ENCODE measurements at regions not wholly inside any gene's neighbourhood (a gene's known extent, or its start where the extent isn't known, plus 50 kb on each side); places are given as distances from the start of the nearest gene placed in this dataset.
"Not testable (repeated sequence)": the region's sequence is repeated elsewhere in the genome, so short reads cannot be mapped to it uniquely, and the experiment has no call there.

- H3K9me3 ChIP-seq, result no peaks in the 10 kb centered on the region
- H3K4me3 ChIP-seq, result no peak overlapping the region
- no peaks in the 10 kb centered on the region for H3K4me1 ChIP-seq (replicated peaks)
- no peaks in the 10 kb centered on the region for H3K27me3 ChIP-seq (replicated peaks; ENCODE audit: insufficient read depth)
- no peak for TF ChIP-seq CTCF (IDR thresholded peaks at IDR 0.05)
- no peak for TF ChIP-seq POLR2AphosphoS5 (IDR thresholded peaks at IDR 0.05)
- TF ChIP-seq POLR2A (IDR thresholded peaks at IDR 0.05), result no peak
- H3K36me3 ChIP-seq, result no peaks in the 10 kb centered on the region
- H3K27ac ChIP-seq, result no peak overlapping the region
- intact Hi-C loops (cut with DNase I), result no loop called here
- no peak for DNase-seq (ENCODE audit: low spot score)
- 86% methylated on average over 6 of the region's 6 CpGs for WGBS
Observed at GRCh38 chr4:162485486-162485885, 321.7 kb upstream of the FSTL5 start.

DNA sequence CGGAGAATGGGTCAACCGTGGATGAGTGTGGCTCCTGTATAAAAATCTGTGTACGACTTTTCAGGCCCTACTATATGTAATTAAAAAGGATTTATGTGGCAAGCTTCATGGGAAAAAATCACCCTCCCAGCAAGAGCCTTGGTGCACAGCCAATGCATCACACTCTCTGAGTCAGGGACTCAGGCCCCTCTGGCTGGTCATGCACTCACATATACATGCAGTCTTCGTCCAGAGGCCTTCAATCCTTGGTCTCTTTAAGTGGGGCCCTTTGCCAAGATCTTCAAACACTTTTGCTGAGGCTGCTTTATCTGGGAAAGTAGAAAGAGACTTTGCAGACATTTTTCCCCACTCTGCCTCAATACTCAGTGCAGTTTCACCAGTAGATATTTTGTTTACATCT lies 311.4 kb upstream of the FSTL5 start:
- WGBS, result 74% methylated on average over 4 of the region's 4 CpGs
- Histone ChIP-seq H3K4me1 (replicated peaks) (no peaks in the 10 kb centered on the region), H3K27me3 (replicated peaks; ENCODE audit: insufficient read depth) (no peaks in the 10 kb centered on the region), H3K9me3 (no peaks in the 10 kb centered on the region), H3K36me3 (no peaks in the 10 kb centered on the region), H3K27ac (no peak overlapping the region), H3K4me3 (no peak overlapping the region)
- intact Hi-C loops (cut with DNase I), result no loop called here
- TF ChIP-seq POLR2A (IDR thresholded peaks at IDR 0.05) (no peak), CTCF (IDR thresholded peaks at IDR 0.05) (no peak)
- DNase-seq (ENCODE audit: low spot score), result no peak

GRCh38 chr4:162469977-162470376 lies 306.2 kb upstream of the FSTL5 start:
- H3K4me3 ChIP-seq, result no peak overlapping the region
- no peak overlapping the region for H3K27ac ChIP-seq
- no peak for TF ChIP-seq POLR2AphosphoS5 (IDR thresholded peaks at IDR 0.05)
- TF ChIP-seq CTCF (IDR thresholded peaks at IDR 0.05), result no peak
- no peak for TF ChIP-seq POLR2A (IDR thresholded peaks at IDR 0.05)
- H3K36me3 ChIP-seq, result no peaks in the 10 kb centered on the region
- no peaks in the 10 kb centered on the region for H3K9me3 ChIP-seq
- intact Hi-C loops (cut with DNase I), result no loop called here
- DNase-seq (ENCODE audit: low spot score), result no peak
- no peaks in the 10 kb centered on the region for H3K4me1 ChIP-seq (replicated peaks)
- H3K27me3 ChIP-seq (replicated peaks; ENCODE audit: insufficient read depth), result no peaks in the 10 kb centered on the region

GRCh38 chr4:162465356-162465755 lies 301.6 kb upstream of the FSTL5 start:
- 87% methylated on average over 1 of the region's 1 CpG for WGBS
- H3K4me3 ChIP-seq; H3K27me3 ChIP-seq (replicated peaks; ENCODE audit: insufficient read depth); H3K4me1 ChIP-seq (replicated peaks); H3K9me3 ChIP-seq; intact Hi-C loops (cut with DNase I); DNase-seq (ENCODE audit: low spot score); H3K36me3 ChIP-seq; H3K27ac ChIP-seq: not testable (repeated sequence)

- TF ChIP-seq POLR2AphosphoS5 (IDR thresholded peaks at IDR 0.05), result no peak
- no peak for TF ChIP-seq CTCF (IDR thresholded peaks at IDR 0.05)
- TF ChIP-seq POLR2A (IDR thresholded peaks at IDR 0.05), result no peak
- no peak for DNase-seq (ENCODE audit: low spot score)
- no peaks in the 10 kb centered on the region for H3K36me3 ChIP-seq
- WGBS, result 20% methylated on average over 1 of the region's 1 CpG
- intact Hi-C loops (cut with DNase I), result no loop called here
- no peak overlapping the region for H3K4me3 ChIP-seq
- H3K4me1 ChIP-seq (replicated peaks), result no peaks in the 10 kb centered on the region
- no peaks in the 10 kb centered on the region for H3K27me3 ChIP-seq (replicated peaks; ENCODE audit: insufficient read depth)
- no peak overlapping the region for H3K27ac ChIP-seq
- H3K9me3 ChIP-seq, result no peaks in the 10 kb centered on the region
Observed at GRCh38 chr4:162461952-162462351, 298.2 kb upstream of the FSTL5 start.

GRCh38 chr4:162458051-162458450 lies 294.3 kb upstream of the FSTL5 start:
- H3K36me3 ChIP-seq, result no peaks in the 10 kb centered on the region
- WGBS, result 84% methylated on average over 6 of the region's 6 CpGs
- H3K4me3 ChIP-seq, result no peak overlapping the region
- H3K4me1 ChIP-seq (replicated peaks), result no peaks in the 10 kb centered on the region
- H3K27ac ChIP-seq, result no peak overlapping the region
- intact Hi-C loops (cut with DNase I), result no loop called here
- H3K27me3 ChIP-seq (replicated peaks; ENCODE audit: insufficient read depth), result no peaks in the 10 kb centered on the region
- DNase-seq (ENCODE audit: low spot score), result no peak
- H3K9me3 ChIP-seq, result no peaks in the 10 kb centered on the region
- TF ChIP-seq POLR2AphosphoS5 (IDR thresholded peaks at IDR 0.05) (no peak), CTCF (IDR thresholded peaks at IDR 0.05) (no peak), POLR2A (IDR thresholded peaks at IDR 0.05) (no peak)
